D721Med (cell line): ENCODE measurements at regions not wholly inside any gene's neighbourhood (a gene's known extent, or its start where the extent isn't known, plus 50 kb on each side); places are given as distances from the start of the nearest gene placed in this dataset.

Source experiments
- DNase-seq: peaks from one replicate; pipeline ENCODE4 v3.0.0; 2011; ENCODE audit warnings: low spot score; ENCODE audit not compliant: insufficient read length
- FAIRE-seq: peaks from 2 replicates; lab custom pipeline; 2011; peaks lifted over from hg19 to GRCh38; lab: Jason Lieb, UNC
- TF ChIP-seq, protein P1 (sequence below): IDR thresholded peaks from 2 replicates; pipeline ENCODE4 v1.5.1; 2012; ENCODE audit warnings: mild to moderate bottlenecking, control low read depth; ENCODE audit not compliant: insufficient read depth; ENCODE audit errors: missing control alignments

DNA sequence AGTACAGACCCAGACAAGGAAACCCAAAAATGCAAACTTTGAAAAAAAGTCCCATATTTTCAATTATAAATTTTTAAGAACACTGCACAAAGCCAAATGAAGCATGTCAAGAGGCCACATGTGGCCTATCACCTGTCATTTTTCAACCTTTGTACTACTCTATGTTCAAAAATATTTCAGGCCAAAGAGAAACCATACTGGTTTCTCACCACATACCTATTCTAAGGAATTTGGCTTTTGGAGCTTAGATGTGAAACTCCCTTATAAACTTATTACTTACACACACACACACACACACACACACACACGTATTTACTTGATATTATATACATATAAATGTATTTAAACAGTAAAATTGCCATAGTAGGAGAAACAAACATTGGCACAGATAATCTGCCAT lies 338.7 kb downstream of the TXNL1 start:
- peak; percentile 87 for FAIRE-seq
- TF ChIP-seq, protein P1, sequence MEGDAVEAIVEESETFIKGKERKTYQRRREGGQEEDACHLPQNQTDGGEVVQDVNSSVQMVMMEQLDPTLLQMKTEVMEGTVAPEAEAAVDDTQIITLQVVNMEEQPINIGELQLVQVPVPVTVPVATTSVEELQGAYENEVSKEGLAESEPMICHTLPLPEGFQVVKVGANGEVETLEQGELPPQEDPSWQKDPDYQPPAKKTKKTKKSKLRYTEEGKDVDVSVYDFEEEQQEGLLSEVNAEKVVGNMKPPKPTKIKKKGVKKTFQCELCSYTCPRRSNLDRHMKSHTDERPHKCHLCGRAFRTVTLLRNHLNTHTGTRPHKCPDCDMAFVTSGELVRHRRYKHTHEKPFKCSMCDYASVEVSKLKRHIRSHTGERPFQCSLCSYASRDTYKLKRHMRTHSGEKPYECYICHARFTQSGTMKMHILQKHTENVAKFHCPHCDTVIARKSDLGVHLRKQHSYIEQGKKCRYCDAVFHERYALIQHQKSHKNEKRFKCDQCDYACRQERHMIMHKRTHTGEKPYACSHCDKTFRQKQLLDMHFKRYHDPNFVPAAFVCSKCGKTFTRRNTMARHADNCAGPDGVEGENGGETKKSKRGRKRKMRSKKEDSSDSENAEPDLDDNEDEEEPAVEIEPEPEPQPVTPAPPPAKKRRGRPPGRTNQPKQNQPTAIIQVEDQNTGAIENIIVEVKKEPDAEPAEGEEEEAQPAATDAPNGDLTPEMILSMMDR, result no peak
- DNase-seq, result no peak

DNA sequence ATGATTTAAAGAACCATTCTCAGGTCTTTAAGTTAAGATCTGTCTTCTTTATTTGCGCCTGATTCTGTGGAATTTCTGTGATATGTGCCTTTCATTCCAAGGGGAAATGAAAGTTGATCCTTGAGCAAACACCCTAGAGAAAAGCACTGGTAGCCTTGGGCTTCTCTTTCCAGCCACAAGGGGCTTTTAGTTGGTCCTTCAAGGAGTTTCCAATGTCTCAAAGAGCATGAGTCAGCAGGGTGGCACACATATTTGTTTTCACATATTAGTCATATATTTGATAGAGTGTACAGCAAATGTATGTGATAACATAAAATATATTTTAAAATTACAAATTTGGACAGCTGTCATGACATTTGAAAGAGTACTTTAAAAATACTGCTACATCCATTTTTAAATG lies 339.5 kb downstream of the TXNL1 start:
- no peak for FAIRE-seq
- no peak for DNase-seq
- TF ChIP-seq, protein P1, result no peak

DNA sequence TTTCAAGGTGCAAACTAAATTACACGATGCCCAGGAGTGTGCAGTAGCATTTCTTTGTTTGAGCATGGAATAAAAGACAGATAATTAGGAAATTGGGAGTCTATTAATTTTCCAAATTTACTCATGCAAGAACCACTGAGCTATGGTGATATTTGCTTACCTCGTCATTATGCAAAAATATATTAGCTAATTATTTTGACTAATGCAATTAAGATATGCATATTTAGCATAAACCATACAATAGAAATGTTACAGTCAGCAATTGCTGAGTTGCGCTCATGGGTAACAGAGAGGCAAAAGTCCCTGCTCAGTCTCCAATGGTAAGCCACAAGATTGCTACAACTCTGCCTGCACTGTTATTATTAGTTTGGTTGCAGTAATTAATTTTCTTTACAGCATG lies 342.0 kb downstream of the TXNL1 start:
- FAIRE-seq (no peak), DNase-seq (no peak)
- TF ChIP-seq, protein P1, result no peak

DNA sequence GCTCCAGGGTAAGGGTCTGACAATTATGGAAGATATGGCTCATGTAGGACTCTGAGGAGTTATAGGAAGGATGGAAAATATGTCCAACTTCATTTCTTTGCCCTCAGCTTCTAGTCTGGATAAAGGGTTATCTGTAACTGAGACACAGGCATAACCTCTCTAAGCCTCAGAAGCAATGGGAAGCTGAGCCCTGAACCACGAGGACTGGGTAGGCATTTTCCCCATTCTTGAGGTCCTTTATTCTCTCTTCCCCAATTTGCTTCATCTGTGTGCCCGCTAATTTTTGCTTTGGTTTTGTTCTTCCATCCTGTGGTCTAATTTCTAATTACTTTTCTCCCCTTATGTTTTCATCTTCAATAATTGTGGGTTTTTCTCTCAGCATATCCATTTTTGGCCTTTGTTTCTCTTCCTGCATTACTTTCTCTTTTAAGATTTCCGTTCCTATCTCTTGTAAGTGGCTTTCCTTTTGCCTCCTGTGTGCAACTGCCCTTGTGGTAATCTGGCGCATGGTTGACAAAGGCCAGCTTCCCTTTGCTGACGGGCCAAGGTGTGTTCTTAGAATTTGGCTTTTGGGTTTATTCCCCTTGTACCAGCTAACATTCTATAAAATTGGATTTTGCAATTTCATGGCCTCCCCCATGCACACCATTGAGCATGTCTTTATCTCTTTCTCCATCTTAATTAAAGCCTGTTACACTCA lies 343.8 kb downstream of the TXNL1 start:
- no peak for FAIRE-seq

DNA sequence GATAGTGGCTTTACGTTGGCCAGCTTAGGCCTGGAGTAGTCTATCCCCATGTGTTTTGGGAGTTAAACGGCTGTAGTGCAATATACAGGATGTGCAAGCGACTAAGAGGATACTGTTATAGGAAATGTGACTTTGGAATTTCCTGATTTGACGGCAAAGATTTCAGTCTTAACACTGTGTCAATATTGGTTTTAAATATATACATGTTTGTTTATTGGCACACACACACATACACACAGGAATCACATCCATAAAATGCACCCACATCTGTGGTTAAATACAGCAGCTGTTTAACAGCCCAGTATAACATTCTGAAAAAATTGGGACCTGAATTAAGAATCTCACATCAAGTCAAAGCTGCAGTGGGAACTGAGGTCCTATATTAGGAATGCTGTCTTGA lies 347.1 kb downstream of the TXNL1 start:
- TF ChIP-seq, protein P1, result no peak
- FAIRE-seq, result peak; percentile 95
- no peak for DNase-seq

More for the DNA sequence above, 343.8 kb downstream of the TXNL1 start:
- TF ChIP-seq, protein P1, result no peak
- no peak for DNase-seq

DNA sequence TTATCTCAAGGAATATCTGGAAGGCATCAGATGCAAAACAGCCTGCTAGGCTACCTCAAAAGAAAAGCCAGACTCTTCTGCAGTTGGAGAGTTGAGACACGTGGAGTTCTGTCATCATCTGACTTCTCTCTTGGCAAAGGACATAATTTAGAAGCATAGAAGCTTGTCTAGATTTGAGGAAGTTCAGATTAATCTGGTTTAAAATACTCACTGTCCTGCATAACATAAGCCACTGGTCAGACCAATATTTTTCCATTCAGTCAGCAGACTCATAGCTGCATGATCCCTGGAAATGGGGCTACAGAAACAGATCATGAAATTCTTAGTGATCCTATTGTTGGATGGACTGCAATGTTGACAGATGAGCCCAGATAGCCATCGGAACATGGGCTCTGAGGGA lies 349.0 kb downstream of the TXNL1 start:
- TF ChIP-seq, protein P1, result no peak
- DNase-seq (no peak), FAIRE-seq (no peak)

DNA sequence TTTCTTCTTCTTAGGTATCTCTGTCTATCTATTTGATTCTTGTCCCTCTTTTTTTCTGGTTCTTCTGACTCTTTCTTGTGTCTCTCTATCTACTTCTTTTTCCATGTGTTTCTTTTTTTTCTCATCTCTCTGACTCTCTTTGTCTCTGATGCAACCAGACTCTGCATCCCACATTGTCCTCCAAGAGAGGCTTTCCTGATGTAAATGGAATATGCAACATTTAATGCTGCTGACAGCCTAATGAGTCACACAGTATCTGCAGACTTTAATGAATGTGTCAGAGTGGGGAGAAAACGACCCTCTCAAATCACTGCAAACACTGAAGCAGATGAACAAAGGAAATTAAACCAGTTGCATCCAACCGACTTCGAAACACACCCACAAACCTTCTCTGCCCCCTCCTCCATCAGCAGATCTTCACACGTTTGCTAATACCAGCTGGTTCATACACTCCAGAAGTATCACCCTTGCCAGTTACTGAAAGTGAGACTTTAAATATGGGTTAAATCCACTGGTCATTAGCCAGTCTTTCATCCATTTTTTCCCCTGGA lies 351.5 kb downstream of the TXNL1 start:
- DNase-seq, result no peak
- TF ChIP-seq, protein P1, result no peak
- peak; percentile 6 for FAIRE-seq
